OCI-LY7 (cell line): ENCODE measurements at regions not wholly inside any gene's neighbourhood (a gene's known extent, or its start where the extent isn't known, plus 50 kb on each side); places are given as distances from the start of the nearest gene placed in this dataset.

Experiments
- BruUV-seq: library from RNA; stranded (reverse); fragments of 400-500 nt; replicated peaks from 2 replicates; lab custom pipeline; 2021; lab: Mats Ljungman, UMichigan
- CTCF ChIA-PET: fragments of 300-600 bp; sonication (Branson Sonifier 250); formaldehyde crosslinking; loops from one replicate; lab custom pipeline; 2022; ENCODE audit warnings: antibody characterized with exemption; ENCODE audit not compliant: unreplicated experiment; lab: Charles Lee
- POLR2A ChIA-PET: fragments of 300-600 bp; sonication (Branson Sonifier 250); formaldehyde crosslinking; loops from one replicate; lab custom pipeline; 2022; ENCODE audit warnings: antibody characterized with exemption; lab: Charles Lee
- DNase-seq: peaks from one replicate; pipeline ENCODE4 v3.0.0-alpha.2; 2015; ENCODE audit warnings: low spot score
- H2AFZ ChIP-seq: fragments of 200-600 bp; sonication (generic), shearing (Covaris generic); 2 replicates; pipeline ENCODE4 v1.6.1; 2014; ENCODE audit warnings: mild to moderate bottlenecking, antibody characterized with exemption, low read length, moderate library complexity
- H3K27ac ChIP-seq: fragments of 200-600 bp; sonication (generic); 2 replicates; pipeline ENCODE4 v1.5.1; 2014; ENCODE audit warnings: mixed run types, low read depth, mild to moderate bottlenecking, moderate library complexity, low read length, inconsistent platforms; ENCODE audit not compliant: poor library complexity, severe bottlenecking
- H3K36me3 ChIP-seq: fragments of 200-600 bp; sonication (generic); 2 replicates; pipeline ENCODE4 v1.6.1; 2014; ENCODE audit warnings: mild to moderate bottlenecking, antibody characterized with exemption, low read length, moderate library complexity, mixed read lengths; ENCODE audit not compliant: insufficient read depth
- H3K4me1 ChIP-seq: fragments of 200-600 bp; sonication (generic); 2 replicates; pipeline ENCODE4 v1.5.1; 2014; ENCODE audit warnings: mild to moderate bottlenecking, low read length; ENCODE audit not compliant: insufficient read depth, poor library complexity, severe bottlenecking
- H3K4me2 ChIP-seq: fragments of 200-600 bp; sonication (generic); 2 replicates; pipeline ENCODE4 v1.6.1; 2014; ENCODE audit warnings: mild to moderate bottlenecking, low read length
- H3K4me3 ChIP-seq: fragments of 200-600 bp; sonication (generic); 2 replicates; pipeline ENCODE4 v1.5.1; 2014; ENCODE audit warnings: mild to moderate bottlenecking, low read depth, low read length; ENCODE audit not compliant: poor library complexity, severe bottlenecking
- H3K79me2 ChIP-seq: fragments of 200-600 bp; sonication (generic); 2 replicates; pipeline ENCODE4 v1.6.1; 2016; ENCODE audit warnings: low read depth, mild to moderate bottlenecking, low read length, moderate library complexity, mixed read lengths; ENCODE audit not compliant: insufficient read depth
- H3K9me2 ChIP-seq: fragments of 200-600 bp; sonication (generic); 2 replicates; pipeline ENCODE4 v1.6.1; 2016; ENCODE audit warnings: mild to moderate bottlenecking, low read length, mixed read lengths; ENCODE audit not compliant: insufficient read depth
- H3K9me3 ChIP-seq: fragments of 200-600 bp; sonication (generic); 2 replicates; pipeline ENCODE4 v1.6.1; 2014; ENCODE audit warnings: mild to moderate bottlenecking, mixed run types, low read length, mixed read lengths
- H4K20me1 ChIP-seq: fragments of 200-600 bp; sonication (generic); 2 replicates; pipeline ENCODE4 v1.6.1; 2014; ENCODE audit warnings: mild to moderate bottlenecking, antibody characterized with exemption, low read length, moderate library complexity, mixed read lengths; ENCODE audit not compliant: insufficient read depth
- EZH2phosphoT487 ChIP-seq: fragments of 200-600 bp; sonication (generic); IDR thresholded peaks from 2 replicates; pipeline ENCODE4 v1.6.1; 2018; ENCODE audit warnings: low read depth, borderline replicate concordance, mild to moderate bottlenecking, mixed run types, antibody characterized with exemption, low read length, moderate library complexity, mixed read lengths
- intact Hi-C: fragments of 100-400 bp; cut with micrococcal nuclease; formaldehyde crosslinking; loops from one replicate; pipeline ENCODE4 v1.10.0; 2022; ENCODE audit not compliant: unreplicated experiment
- TF ChIP-seq, protein P1 (sequence below): fragments of 200-600 bp; sonication (generic); conservative IDR thresholded peaks from 2 replicates; pipeline ENCODE4 v1.5.1; 2014; ENCODE audit warnings: mild to moderate bottlenecking, antibody characterized with exemption, low read length, moderate library complexity, mixed read lengths

DNA sequence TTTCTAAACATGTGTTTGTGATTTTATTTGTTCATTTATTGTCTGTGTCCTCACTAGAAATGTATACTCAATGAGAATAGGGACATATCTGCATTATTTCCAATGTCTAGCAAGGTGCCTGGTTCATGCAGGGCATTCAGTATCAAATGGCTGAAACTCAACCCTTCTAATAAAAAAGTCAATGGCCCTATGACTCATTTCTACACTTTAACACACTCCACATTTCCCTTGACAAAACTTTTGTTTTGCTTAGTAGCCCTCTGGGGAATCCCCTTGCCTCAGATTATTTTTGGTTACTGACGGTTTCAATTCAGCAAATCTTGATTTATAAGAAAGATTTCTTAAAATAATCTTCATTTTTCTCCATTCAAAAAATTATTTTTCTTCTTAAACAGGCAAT, 206.0 kb upstream of the DMRTA1 start:
- H4K20me1 ChIP-seq: no peaks in the 10 kb centered on the region
- no peak overlapping the region for H3K4me3 ChIP-seq
- ChIA-PET POLR2A (interaction anchor here (0.6 kb wide), 1 partner anchor 16 kb away, joined by 3 read pairs; no protein-coding TSS in a partner anchor), CTCF (interaction anchor here (1.0 kb wide), 1 partner anchor 430 kb away, joined by 4 read pairs; no protein-coding TSS in a partner anchor)
- no peaks in the 10 kb centered on the region for H3K36me3 ChIP-seq
- DNase-seq: peak; percentile 60
- H3K27ac ChIP-seq: no peak overlapping the region
- no peaks in the 10 kb centered on the region for H3K9me2 ChIP-seq
- TF ChIP-seq, protein P1, sequence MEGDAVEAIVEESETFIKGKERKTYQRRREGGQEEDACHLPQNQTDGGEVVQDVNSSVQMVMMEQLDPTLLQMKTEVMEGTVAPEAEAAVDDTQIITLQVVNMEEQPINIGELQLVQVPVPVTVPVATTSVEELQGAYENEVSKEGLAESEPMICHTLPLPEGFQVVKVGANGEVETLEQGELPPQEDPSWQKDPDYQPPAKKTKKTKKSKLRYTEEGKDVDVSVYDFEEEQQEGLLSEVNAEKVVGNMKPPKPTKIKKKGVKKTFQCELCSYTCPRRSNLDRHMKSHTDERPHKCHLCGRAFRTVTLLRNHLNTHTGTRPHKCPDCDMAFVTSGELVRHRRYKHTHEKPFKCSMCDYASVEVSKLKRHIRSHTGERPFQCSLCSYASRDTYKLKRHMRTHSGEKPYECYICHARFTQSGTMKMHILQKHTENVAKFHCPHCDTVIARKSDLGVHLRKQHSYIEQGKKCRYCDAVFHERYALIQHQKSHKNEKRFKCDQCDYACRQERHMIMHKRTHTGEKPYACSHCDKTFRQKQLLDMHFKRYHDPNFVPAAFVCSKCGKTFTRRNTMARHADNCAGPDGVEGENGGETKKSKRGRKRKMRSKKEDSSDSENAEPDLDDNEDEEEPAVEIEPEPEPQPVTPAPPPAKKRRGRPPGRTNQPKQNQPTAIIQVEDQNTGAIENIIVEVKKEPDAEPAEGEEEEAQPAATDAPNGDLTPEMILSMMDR: no peak
- no peak for TF ChIP-seq EZH2phosphoT487
- intact Hi-C loops: loop anchor here (5.0 to 10.0 kb wide), 2 partner anchors 188 to 906 kb away; partner anchors contain the start of gene KLHL9
- BruUV-seq: no TSS peak
- no peaks in the 10 kb centered on the region for H3K9me3 ChIP-seq
- no peaks in the 10 kb centered on the region for H3K79me2 ChIP-seq
- H2AFZ ChIP-seq: 0 out of 2 replicates have a peak overlapping the region, but pooled peaks have one; percentile 38
- H3K4me1 ChIP-seq: peaks cover 38% of the 10 kb centered on the region
- peak overlapping the region; percentile 48 for H3K4me2 ChIP-seq

DNA sequence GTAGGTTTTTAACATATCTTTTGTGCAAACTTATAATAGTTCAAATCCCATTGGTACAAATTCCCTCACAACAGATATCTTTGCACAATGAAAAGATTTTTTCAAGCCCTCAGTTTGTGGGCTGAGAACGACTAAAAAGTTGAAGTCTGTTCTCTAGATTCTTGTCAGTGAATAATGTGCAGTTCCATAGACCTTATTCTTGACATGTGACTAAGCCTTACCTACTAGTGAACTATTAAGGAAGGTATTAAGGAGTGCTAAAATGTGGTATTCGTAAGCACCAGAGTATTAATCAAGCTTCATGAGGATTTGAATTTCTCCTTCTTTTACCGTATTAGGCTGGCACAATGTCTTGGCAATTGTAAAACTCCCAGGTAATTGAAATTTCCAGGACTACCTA, 205.6 kb upstream of the DMRTA1 start:
- H3K36me3 ChIP-seq: no peaks in the 10 kb centered on the region
- ChIA-PET POLR2A (no interaction called here), CTCF (no interaction called here)
- no peak overlapping the region for H3K27ac ChIP-seq
- no peaks in the 10 kb centered on the region for H3K9me3 ChIP-seq
- 0 out of 2 replicates have a peak overlapping the region, but pooled peaks have one; percentile 38 for H2AFZ ChIP-seq
- intact Hi-C loops: loop anchor here (5.0 to 10.0 kb wide), 2 partner anchors 189 to 906 kb away; partner anchors contain the start of gene KLHL9
- no TSS peak for BruUV-seq
- no peak overlapping the region for H3K4me3 ChIP-seq
- no peaks in the 10 kb centered on the region for H3K9me2 ChIP-seq
- H3K4me2 ChIP-seq: peak overlapping the region; percentile 48
- TF ChIP-seq, protein P1: no peak
- TF ChIP-seq EZH2phosphoT487: no peak
- H4K20me1 ChIP-seq: no peaks in the 10 kb centered on the region
- DNase-seq: no peak
- no peaks in the 10 kb centered on the region for H3K79me2 ChIP-seq
- peaks cover 38% of the 10 kb centered on the region for H3K4me1 ChIP-seq

DNA sequence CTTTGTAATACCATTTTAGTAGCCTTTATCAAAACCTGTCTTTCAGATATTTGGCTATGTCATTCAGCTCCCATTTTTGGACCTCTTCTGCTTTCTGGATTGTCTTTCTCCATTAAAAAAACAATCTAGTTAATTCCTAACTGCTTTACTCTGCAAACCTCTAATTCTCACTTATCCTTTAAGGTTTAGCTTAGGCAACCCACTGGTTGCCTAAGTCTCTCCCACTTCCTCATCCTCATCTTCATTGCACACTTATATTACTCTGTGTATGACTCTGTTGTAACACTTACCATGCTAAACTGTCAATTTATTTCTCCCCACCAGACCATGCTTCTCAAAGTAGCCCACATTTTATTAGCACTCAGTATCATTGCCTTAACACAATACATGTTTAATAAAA, 205.0 kb upstream of the DMRTA1 start:
- no peaks in the 10 kb centered on the region for H3K9me3 ChIP-seq
- BruUV-seq: no TSS peak
- H3K4me3 ChIP-seq: no peak overlapping the region
- H4K20me1 ChIP-seq: no peaks in the 10 kb centered on the region
- DNase-seq: peak; percentile 10
- intact Hi-C loops: loop anchor here (5.0 to 10.0 kb wide), 2 partner anchors 189 to 907 kb away; partner anchors contain the start of gene KLHL9
- no peaks in the 10 kb centered on the region for H3K79me2 ChIP-seq
- no peaks in the 10 kb centered on the region for H3K36me3 ChIP-seq
- no peak overlapping the region for H3K4me2 ChIP-seq
- POLR2A ChIA-PET: no interaction called here
- no peaks in the 10 kb centered on the region for H3K9me2 ChIP-seq
- peaks cover 38% of the 10 kb centered on the region for H3K4me1 ChIP-seq
- H3K27ac ChIP-seq: no peak overlapping the region
- CTCF ChIA-PET: no interaction called here
- H2AFZ ChIP-seq: no peak overlapping the region
- TF ChIP-seq EZH2phosphoT487: no peak
- TF ChIP-seq, protein P1: no peak
